IMR-90 (cell line): ENCODE measurements at regions not wholly inside any gene's neighbourhood (a gene's known extent, or its start where the extent isn't known, plus 50 kb on each side); places are given as distances from the start of the nearest gene placed in this dataset.

Experiments used
- ATAC-seq: fragments of 200-7000 bp; cut with Tn5 transposase; 2 replicates; pipeline ENCODE4 v1.9.1; 2020; ENCODE audit warnings: low read depth, mild to moderate bottlenecking, moderate library complexity
- BruUV-seq: library from RNA; stranded (reverse); fragments of 400-500 nt; replicated peaks from 2 replicates; lab custom pipeline; 2021; lab: Mats Ljungman, UMichigan
- CTCF ChIA-PET: fragments of 300-600 bp; formaldehyde crosslinking; extraction: SDS; loops from one replicate; lab custom pipeline; 2021; ENCODE audit warnings: antibody characterized with exemption; lab: Yijun Ruan, JAX
- POLR2A ChIA-PET: fragments of 300-600 bp; sonication (Branson Sonifier 250); formaldehyde crosslinking; loops from one replicate; lab custom pipeline; 2022; ENCODE audit warnings: antibody characterized with exemption; ENCODE audit not compliant: unreplicated experiment; lab: Charles Lee
- DNase-seq: peaks from one replicate; pipeline ENCODE4 v3.0.0; 2013
- H2AFZ ChIP-seq: replicated peaks from 2 replicates; pipeline ENCODE3; 2013; ENCODE audit warnings: low read length, mild to moderate bottlenecking; ENCODE audit not compliant: poor library complexity
- H2AK5ac ChIP-seq: 2 replicates; pipeline ENCODE4 v1.6.1; 2013; ENCODE audit warnings: low read depth, low read length, inconsistent platforms
- H2AK9ac ChIP-seq: replicated peaks from 2 replicates; pipeline ENCODE3; 2013; ENCODE audit warnings: mild to moderate bottlenecking, low read depth, low read length, moderate library complexity; ENCODE audit not compliant: poor library complexity
- H2BK120ac ChIP-seq: 2 replicates; pipeline ENCODE4 v1.6.1; 2013; ENCODE audit warnings: low read depth, low read length, inconsistent platforms
- H2BK15ac ChIP-seq: 3 replicates; pipeline ENCODE4 v1.6.1; 2013; ENCODE audit warnings: low read depth, low read length, inconsistent platforms
- H2BK20ac ChIP-seq: 2 replicates; pipeline ENCODE4 v1.6.1; 2013; ENCODE audit warnings: low read depth, mild to moderate bottlenecking, inconsistent platforms, low read length, moderate library complexity
- H2BK5ac ChIP-seq: 2 replicates; pipeline ENCODE4 v1.6.1; 2013; ENCODE audit warnings: mild to moderate bottlenecking, low read depth, low read length, inconsistent platforms; ENCODE audit not compliant: poor library complexity, severe bottlenecking
- H3K14ac ChIP-seq: replicated peaks from 2 replicates; pipeline ENCODE4 v1.6.1; 2013; ENCODE audit warnings: low read depth, low read length, inconsistent platforms
- H3K18ac ChIP-seq: 2 replicates; pipeline ENCODE4 v1.6.1; 2013; ENCODE audit warnings: low read depth, low read length, control low read depth
- H3K23ac ChIP-seq: 2 replicates; pipeline ENCODE4 v1.6.1; 2013; ENCODE audit warnings: low read depth, low read length, inconsistent platforms
- H3K27ac ChIP-seq: 2 replicates; pipeline ENCODE4 v1.5.1; 2013; ENCODE audit warnings: mild to moderate bottlenecking, control low read depth, low read length; ENCODE audit not compliant: insufficient read depth
- H3K27me3 ChIP-seq: 2 replicates; pipeline ENCODE4 v1.6.1; 2013; ENCODE audit warnings: low read length; ENCODE audit not compliant: control insufficient read depth, insufficient read depth
- H3K36me3 ChIP-seq: 2 replicates; pipeline ENCODE4 v1.6.1; 2013; ENCODE audit warnings: low read length, mixed read lengths; ENCODE audit not compliant: control insufficient read depth, insufficient read depth
- H3K4ac ChIP-seq: 2 replicates; pipeline ENCODE4 v1.6.1; 2013; ENCODE audit warnings: low read depth, low read length, inconsistent platforms
- H3K4me1 ChIP-seq: 2 replicates; pipeline ENCODE4 v1.6.1; 2013; ENCODE audit warnings: low read length, mixed read lengths; ENCODE audit not compliant: control insufficient read depth, insufficient read depth
- H3K4me2 ChIP-seq: 2 replicates; pipeline ENCODE4 v1.6.1; 2013; ENCODE audit warnings: low read depth, mild to moderate bottlenecking, control low read depth, low read length, moderate library complexity
- H3K4me3 ChIP-seq: 2 replicates; pipeline ENCODE4 v1.5.1; 2013; ENCODE audit warnings: low read depth, mild to moderate bottlenecking, control low read depth, low read length, moderate library complexity; ENCODE audit not compliant: insufficient read depth
- H3K56ac ChIP-seq: 2 replicates; pipeline ENCODE4 v1.6.1; 2013; ENCODE audit warnings: low read length, inconsistent platforms; ENCODE audit not compliant: insufficient read depth; ENCODE audit errors: extremely low read depth
- H3K79me1 ChIP-seq, 2 experiments: 2 replicates each; pipeline ENCODE4 v1.6.1; 2013; ENCODE audit warnings: low read length in 2 of 2, inconsistent platforms in 1 of 2, low read depth in 1 of 2
- H3K9ac ChIP-seq: 2 replicates; pipeline ENCODE4 v1.6.1; 2013; ENCODE audit warnings: low read depth, low read length, control low read depth
- H3K9me1 ChIP-seq: 2 replicates; pipeline ENCODE4 v1.6.1; 2013; ENCODE audit warnings: low read length, inconsistent platforms; ENCODE audit not compliant: insufficient read depth
- H3K9me3 ChIP-seq: 2 replicates; pipeline ENCODE4 v1.6.1; 2013; ENCODE audit warnings: low read length; ENCODE audit not compliant: control insufficient read depth, insufficient read depth
- H4K20me1 ChIP-seq: 2 replicates; pipeline ENCODE4 v1.6.1; 2013; ENCODE audit warnings: low read length, inconsistent platforms; ENCODE audit not compliant: insufficient read depth
- H4K5ac ChIP-seq: 2 replicates; pipeline ENCODE4 v1.6.1; 2013; ENCODE audit warnings: mild to moderate bottlenecking, low read depth, low read length, control low read depth
- H4K8ac ChIP-seq, 2 experiments: 2 replicates each; pipeline ENCODE4 v1.6.1; 2013; ENCODE audit warnings: low read depth in 2 of 2, low read length in 2 of 2, control low read depth in 1 of 2, inconsistent platforms in 1 of 2
- H4K91ac ChIP-seq: 2 replicates; pipeline ENCODE4 v1.6.1; 2013; ENCODE audit warnings: low read depth, low read length, inconsistent platforms; ENCODE audit not compliant: insufficient read depth
- BHLHE40 ChIP-seq: fragments of 150-350 bp; IDR thresholded peaks from 2 replicates; pipeline ENCODE4 v1.6.1; 2016; ENCODE audit warnings: mild to moderate bottlenecking, low read depth, low read length
- CEBPB ChIP-seq: IDR thresholded peaks from 2 replicates; pipeline ENCODE4 v1.6.1; 2012; ENCODE audit warnings: low read depth, low read length, improper control_type of control experiment
- MAFK ChIP-seq: IDR thresholded peaks from 2 replicates; pipeline ENCODE4 v1.6.1; 2012; ENCODE audit warnings: low read depth, low read length, improper control_type of control experiment
- MAZ ChIP-seq: IDR thresholded peaks from 2 replicates; pipeline ENCODE4 v1.6.1; 2012; ENCODE audit warnings: low read depth, mild to moderate bottlenecking, low read length, improper control_type of control experiment, moderate library complexity, borderline replicate concordance
- NFE2L2 ChIP-seq: fragments of 150-350 bp; IDR thresholded peaks from 2 replicates; pipeline ENCODE4 v1.6.1; 2016; ENCODE audit warnings: low read depth, mild to moderate bottlenecking, low read length
- RAD21 ChIP-seq: IDR thresholded peaks from 2 replicates; pipeline ENCODE4 v1.6.1; 2012; ENCODE audit warnings: low read length, improper control_type of control experiment
- RCOR1 ChIP-seq: IDR thresholded peaks from 2 replicates; pipeline ENCODE4 v1.6.1; 2012; ENCODE audit warnings: mild to moderate bottlenecking, low read length, improper control_type of control experiment; ENCODE audit not compliant: insufficient replicate concordance
- WGBS, 2 experiments: methylation state at CpG; one replicate each; pipeline versions ENCODE4 v1.1.5 to v1.1.7; 2013; ENCODE audit warnings: missing lambda C conversion rate in 2 of 2; ENCODE audit not compliant: insufficient read length in 1 of 2; ENCODE audit errors: extremely low coverage in 2 of 2; 5-methylcytosine and 5-hydroxymethylcytosine counted together
- dilution Hi-C: fragments of 300-500 bp; cut with HindIII; formaldehyde crosslinking; loops from one replicate; pipeline ENCODE4 v1.14.3; 2018; ENCODE audit warnings: low sequenced_read_pairs; ENCODE audit not compliant: unreplicated experiment
- in situ Hi-C: fragments of 300-500 bp; cut with MboI; formaldehyde crosslinking; loops from 3 replicates; pipeline ENCODE4 v1.14.3; 2019; ENCODE audit warnings: low sequenced_read_pairs, inconsistent platforms, mixed read lengths
- intact Hi-C: fragments of 100-400 bp; cut with micrococcal nuclease; formaldehyde crosslinking; loops from 2 replicates; pipeline ENCODE4 v1.10.0; 2022
- TF ChIP-seq, protein P1 (sequence below): fragments of 150-350 bp; IDR thresholded peaks from 2 replicates; pipeline ENCODE4 v1.6.1; 2016; ENCODE audit warnings: low read depth, mild to moderate bottlenecking, low read length, moderate library complexity, borderline replicate concordance
- TF ChIP-seq, protein P2 (sequence below): conservative IDR thresholded peaks from 2 replicates; pipeline ENCODE4 v1.5.1; 2012; ENCODE audit warnings: mild to moderate bottlenecking, low read depth, low read length, improper control_type of control experiment
- TF ChIP-seq, protein P3 (sequence below): fragments of 150-350 bp; IDR thresholded peaks from 2 replicates; pipeline ENCODE4 v1.6.1; 2017; ENCODE audit warnings: mild to moderate bottlenecking, antibody characterized with exemption, low read length, low read depth

DNA sequence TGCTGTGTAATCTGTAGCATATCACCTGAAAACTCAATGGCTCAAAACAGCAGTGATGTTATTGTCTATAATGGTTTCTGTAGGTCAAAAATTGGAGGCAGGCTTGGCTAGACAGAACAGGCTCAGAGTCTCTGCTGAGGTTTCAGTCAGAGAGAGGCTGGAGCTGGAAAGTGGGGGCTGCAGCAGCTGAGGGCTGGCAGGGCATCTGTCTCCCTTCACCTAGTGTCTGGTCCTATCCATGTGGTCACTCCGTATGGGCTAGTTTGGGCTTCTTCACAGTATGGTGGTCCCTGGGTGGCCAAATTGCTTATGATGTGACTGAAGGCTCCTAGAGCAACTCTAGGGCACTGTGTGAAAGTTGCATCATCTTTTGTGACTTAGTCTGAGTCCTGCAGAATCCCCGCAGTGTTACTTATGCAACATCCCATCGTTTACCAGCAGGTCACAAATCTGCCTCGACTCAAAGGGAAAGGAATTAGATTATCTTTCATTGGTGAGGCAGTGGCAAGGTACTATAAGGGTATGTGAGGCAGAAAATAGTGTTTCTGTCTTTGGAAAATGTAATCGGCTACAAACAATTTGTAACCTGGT, 497.0 kb downstream of the EPHA7 start:
- no peak overlapping the region for H3K9ac ChIP-seq
- H3K4ac ChIP-seq = no peak overlapping the region
- H2BK15ac ChIP-seq = no peak overlapping the region
- dilution Hi-C loops (no loop called here), in situ Hi-C loops (no loop called here), intact Hi-C loops (no loop called here)
- no TSS peak for BruUV-seq
- CTCF ChIA-PET = no interaction called here
- no peak overlapping the region for H4K91ac ChIP-seq
- H3K36me3 ChIP-seq = no peaks in the 10 kb centered on the region
- H3K4me2 ChIP-seq = no peak overlapping the region
- H3K4me3 ChIP-seq = no peak overlapping the region
- WGBS, 2 experiments = no CpG with 5 or more reads among the region's 5 CpGs
- H3K56ac ChIP-seq = no peak overlapping the region
- DNase-seq = no peak
- H3K9me3 ChIP-seq = no peaks in the 10 kb centered on the region
- H3K79me1 ChIP-seq = no peaks in the 10 kb centered on the region
- no peak overlapping the region for H3K18ac ChIP-seq
- no peaks in the 10 kb centered on the region for H4K20me1 ChIP-seq
- no peak overlapping the region for H4K8ac ChIP-seq
- no peak overlapping the region for H3K14ac ChIP-seq
- no peaks in the 10 kb centered on the region for H3K27me3 ChIP-seq
- POLR2A ChIA-PET = no interaction called here
- no peak overlapping the region for H2AK9ac ChIP-seq
- H2BK20ac ChIP-seq = no peak overlapping the region
- no peak overlapping the region for H3K23ac ChIP-seq
- TF ChIP-seq BHLHE40 (no peak), MAZ (no peak), RAD21 (no peak), CEBPB (no peak), MAFK (no peak), RCOR1 (no peak), NFE2L2 (no peak)
- TF ChIP-seq, protein P1, sequence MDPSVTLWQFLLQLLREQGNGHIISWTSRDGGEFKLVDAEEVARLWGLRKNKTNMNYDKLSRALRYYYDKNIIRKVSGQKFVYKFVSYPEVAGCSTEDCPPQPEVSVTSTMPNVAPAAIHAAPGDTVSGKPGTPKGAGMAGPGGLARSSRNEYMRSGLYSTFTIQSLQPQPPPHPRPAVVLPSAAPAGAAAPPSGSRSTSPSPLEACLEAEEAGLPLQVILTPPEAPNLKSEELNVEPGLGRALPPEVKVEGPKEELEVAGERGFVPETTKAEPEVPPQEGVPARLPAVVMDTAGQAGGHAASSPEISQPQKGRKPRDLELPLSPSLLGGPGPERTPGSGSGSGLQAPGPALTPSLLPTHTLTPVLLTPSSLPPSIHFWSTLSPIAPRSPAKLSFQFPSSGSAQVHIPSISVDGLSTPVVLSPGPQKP = no peak
- TF ChIP-seq, protein P2, sequence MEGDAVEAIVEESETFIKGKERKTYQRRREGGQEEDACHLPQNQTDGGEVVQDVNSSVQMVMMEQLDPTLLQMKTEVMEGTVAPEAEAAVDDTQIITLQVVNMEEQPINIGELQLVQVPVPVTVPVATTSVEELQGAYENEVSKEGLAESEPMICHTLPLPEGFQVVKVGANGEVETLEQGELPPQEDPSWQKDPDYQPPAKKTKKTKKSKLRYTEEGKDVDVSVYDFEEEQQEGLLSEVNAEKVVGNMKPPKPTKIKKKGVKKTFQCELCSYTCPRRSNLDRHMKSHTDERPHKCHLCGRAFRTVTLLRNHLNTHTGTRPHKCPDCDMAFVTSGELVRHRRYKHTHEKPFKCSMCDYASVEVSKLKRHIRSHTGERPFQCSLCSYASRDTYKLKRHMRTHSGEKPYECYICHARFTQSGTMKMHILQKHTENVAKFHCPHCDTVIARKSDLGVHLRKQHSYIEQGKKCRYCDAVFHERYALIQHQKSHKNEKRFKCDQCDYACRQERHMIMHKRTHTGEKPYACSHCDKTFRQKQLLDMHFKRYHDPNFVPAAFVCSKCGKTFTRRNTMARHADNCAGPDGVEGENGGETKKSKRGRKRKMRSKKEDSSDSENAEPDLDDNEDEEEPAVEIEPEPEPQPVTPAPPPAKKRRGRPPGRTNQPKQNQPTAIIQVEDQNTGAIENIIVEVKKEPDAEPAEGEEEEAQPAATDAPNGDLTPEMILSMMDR = no peak
- TF ChIP-seq, protein P3, sequence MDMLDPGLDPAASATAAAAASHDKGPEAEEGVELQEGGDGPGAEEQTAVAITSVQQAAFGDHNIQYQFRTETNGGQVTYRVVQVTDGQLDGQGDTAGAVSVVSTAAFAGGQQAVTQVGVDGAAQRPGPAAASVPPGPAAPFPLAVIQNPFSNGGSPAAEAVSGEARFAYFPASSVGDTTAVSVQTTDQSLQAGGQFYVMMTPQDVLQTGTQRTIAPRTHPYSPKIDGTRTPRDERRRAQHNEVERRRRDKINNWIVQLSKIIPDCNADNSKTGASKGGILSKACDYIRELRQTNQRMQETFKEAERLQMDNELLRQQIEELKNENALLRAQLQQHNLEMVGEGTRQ = no peak
- no peak overlapping the region for H2BK120ac ChIP-seq
- no peak overlapping the region for H3K27ac ChIP-seq
- no peak for ATAC-seq
- no peaks in the 10 kb centered on the region for H3K9me1 ChIP-seq
- H3K4me1 ChIP-seq = no peaks in the 10 kb centered on the region
- no peak overlapping the region for H4K5ac ChIP-seq
- no peak overlapping the region for H2AFZ ChIP-seq
- H2BK5ac ChIP-seq = no peak overlapping the region
- no peak overlapping the region for H2AK5ac ChIP-seq
